Activated naive CD4-positive, alpha-beta T cell treated with anti-CD3 and anti-CD28 coated beads, Interleukin-2, amount 10 ng/mL, durations not matched to agents 7 days and 5 days (primary cell): ENCODE measurements at regions not wholly inside any gene's neighbourhood (a gene's known extent, or its start where the extent isn't known, plus 50 kb on each side); places are given as distances from the start of the nearest gene placed in this dataset.

Experiments
- CTCF ChIA-PET: fragments of 350-600 bp; sonication (Branson Sonifier 250); formaldehyde crosslinking; loops from one replicate; lab custom pipeline; 2021; ENCODE audit warnings: antibody characterized with exemption; lab: Charles Lee
- DNase-seq: peaks from one replicate; pipeline ENCODE4 v3.0.0-alpha.2; 2020
- H3K27ac Mint-ChIP-seq: one replicate; pipeline ENCODE4 v1.8.0; 2021; ENCODE audit warnings: mild to moderate bottlenecking, moderate library complexity, mixed read lengths
- H3K27me3 Mint-ChIP-seq: one replicate; pipeline ENCODE4 v1.8.0; 2021; ENCODE audit warnings: mild to moderate bottlenecking, mixed read lengths
- H3K36me3 Mint-ChIP-seq: one replicate; pipeline ENCODE4 v1.8.0; 2021; ENCODE audit warnings: mixed read lengths
- H3K4me1 Mint-ChIP-seq: one replicate; pipeline ENCODE4 v1.8.0; 2021; ENCODE audit warnings: mixed read lengths
- H3K4me3 Mint-ChIP-seq: one replicate; pipeline ENCODE4 v1.8.0; 2021; ENCODE audit warnings: mild to moderate bottlenecking, moderate library complexity, mixed read lengths
- H3K9me3 Mint-ChIP-seq: one replicate; pipeline ENCODE4 v1.8.0; 2021; ENCODE audit warnings: mixed read lengths

- peaks cover 5% of the 10 kb centered on the region for H3K9me3 Mint-ChIP-seq
- H3K36me3 Mint-ChIP-seq: no peaks in the 10 kb centered on the region
- no peak overlapping the region for H3K4me3 Mint-ChIP-seq
- CTCF ChIA-PET: no interaction called here
- no peak overlapping the region for H3K27ac Mint-ChIP-seq
- no peak for DNase-seq
- H3K27me3 Mint-ChIP-seq: no peaks in the 10 kb centered on the region
- no peaks in the 10 kb centered on the region for H3K4me1 Mint-ChIP-seq
These were observed 163.4 kb upstream of the SYN3 start for GRCh38 chr22:33221568-33221967.

GRCh38 chr22:33220476-33221080, 162.4 kb upstream of the SYN3 start:
- Mint-ChIP-seq H3K4me3 (no peak overlapping the region), H3K9me3 (no peaks in the 10 kb centered on the region), H3K27ac (no peak overlapping the region), H3K36me3 (no peaks in the 10 kb centered on the region), H3K27me3 (no peaks in the 10 kb centered on the region), H3K4me1 (no peaks in the 10 kb centered on the region)
- CTCF ChIA-PET: no interaction called here
- no peak for DNase-seq

GRCh38 chr22:33219648-33220384, 161.6 kb upstream of the SYN3 start:
- H3K36me3 Mint-ChIP-seq: no peaks in the 10 kb centered on the region
- H3K27ac Mint-ChIP-seq: no peak overlapping the region
- no peaks in the 10 kb centered on the region for H3K4me1 Mint-ChIP-seq
- H3K27me3 Mint-ChIP-seq: no peaks in the 10 kb centered on the region
- H3K4me3 Mint-ChIP-seq: no peak overlapping the region
- CTCF ChIA-PET: no interaction called here
- no peaks in the 10 kb centered on the region for H3K9me3 Mint-ChIP-seq
- DNase-seq: no peak

GRCh38 chr22:33213383-33214075, 155.3 kb upstream of the SYN3 start:
- no peaks in the 10 kb centered on the region for H3K27me3 Mint-ChIP-seq
- CTCF ChIA-PET: no interaction called here
- no peaks in the 10 kb centered on the region for H3K9me3 Mint-ChIP-seq
- H3K27ac Mint-ChIP-seq: no peak overlapping the region
- no peak overlapping the region for H3K4me3 Mint-ChIP-seq
- H3K36me3 Mint-ChIP-seq: no peaks in the 10 kb centered on the region
- no peaks in the 10 kb centered on the region for H3K4me1 Mint-ChIP-seq
- no peak for DNase-seq

- no peaks in the 10 kb centered on the region for H3K36me3 Mint-ChIP-seq
- peak; percentile 25 for DNase-seq
- H3K9me3 Mint-ChIP-seq: no peaks in the 10 kb centered on the region
- CTCF ChIA-PET: interaction anchor here (0.5 to 1.9 kb wide), 4 partner anchors 59 to 1197 kb away, joined by 3 to 13 read pairs (median 4); no protein-coding TSS in a partner anchor
- no peaks in the 10 kb centered on the region for H3K4me1 Mint-ChIP-seq
- no peak overlapping the region for H3K27ac Mint-ChIP-seq
- H3K4me3 Mint-ChIP-seq: no peak overlapping the region
- no peaks in the 10 kb centered on the region for H3K27me3 Mint-ChIP-seq
These were observed 152.0 kb upstream of the SYN3 start for GRCh38 chr22:33209930-33210784.

- DNase-seq: no peak
- no peak overlapping the region for H3K4me3 Mint-ChIP-seq
- H3K36me3 Mint-ChIP-seq: no peaks in the 10 kb centered on the region
- CTCF ChIA-PET: no interaction called here
- H3K9me3 Mint-ChIP-seq: no peaks in the 10 kb centered on the region
- H3K27me3 Mint-ChIP-seq: peaks cover 5% of the 10 kb centered on the region
- H3K4me1 Mint-ChIP-seq: no peaks in the 10 kb centered on the region
- no peak overlapping the region for H3K27ac Mint-ChIP-seq
These were observed 146.2 kb upstream of the SYN3 start for GRCh38 chr22:33204408-33204807.

- Mint-ChIP-seq H3K27me3 (peaks cover 5% of the 10 kb centered on the region), H3K4me3 (no peak overlapping the region), H3K36me3 (no peaks in the 10 kb centered on the region), H3K4me1 (no peaks in the 10 kb centered on the region), H3K27ac (no peak overlapping the region), H3K9me3 (no peaks in the 10 kb centered on the region)
- CTCF ChIA-PET: interaction anchor here (0.7 to 1.0 kb wide), 3 partner anchors 122 to 1796 kb away, joined by 3 to 4 read pairs (median 3); no protein-coding TSS in a partner anchor
- no peak for DNase-seq
These were observed 144.3 kb upstream of the SYN3 start for GRCh38 chr22:33202455-33202854.

GRCh38 chr22:33194529-33195077, 136.4 kb upstream of the SYN3 start:
- Mint-ChIP-seq H3K36me3 (no peaks in the 10 kb centered on the region), H3K4me3 (no peak overlapping the region), H3K27me3 (peaks cover 3% of the 10 kb centered on the region), H3K9me3 (no peaks in the 10 kb centered on the region), H3K27ac (no peak overlapping the region), H3K4me1 (no peaks in the 10 kb centered on the region)
- CTCF ChIA-PET: no interaction called here
- no peak for DNase-seq

- H3K4me3 Mint-ChIP-seq: no peak overlapping the region
- no peaks in the 10 kb centered on the region for H3K4me1 Mint-ChIP-seq
- H3K27me3 Mint-ChIP-seq: peaks cover 3% of the 10 kb centered on the region
- no peak for DNase-seq
- H3K27ac Mint-ChIP-seq: no peak overlapping the region
- no peaks in the 10 kb centered on the region for H3K36me3 Mint-ChIP-seq
- CTCF ChIA-PET: no interaction called here
- no peaks in the 10 kb centered on the region for H3K9me3 Mint-ChIP-seq
These were observed 134.0 kb upstream of the SYN3 start for GRCh38 chr22:33192156-33192555.

GRCh38 chr22:33188326-33188725, 130.1 kb upstream of the SYN3 start:
- no peak for DNase-seq

GRCh38 chr22:33186816-33187215, 128.6 kb upstream of the SYN3 start:
- no peak overlapping the region for H3K4me3 Mint-ChIP-seq
- DNase-seq: no peak
- H3K36me3 Mint-ChIP-seq: no peaks in the 10 kb centered on the region
- H3K9me3 Mint-ChIP-seq: no peaks in the 10 kb centered on the region
- H3K4me1 Mint-ChIP-seq: no peaks in the 10 kb centered on the region
- no peak overlapping the region for H3K27ac Mint-ChIP-seq
- no peaks in the 10 kb centered on the region for H3K27me3 Mint-ChIP-seq
- CTCF ChIA-PET: no interaction called here

More at GRCh38 chr22:33188326-33188725, 130.1 kb upstream of the SYN3 start:
- peaks cover under 1% of the 10 kb centered on the region for H3K27me3 Mint-ChIP-seq
- no peaks in the 10 kb centered on the region for H3K4me1 Mint-ChIP-seq
- CTCF ChIA-PET: no interaction called here
- no peak overlapping the region for H3K4me3 Mint-ChIP-seq
- no peaks in the 10 kb centered on the region for H3K9me3 Mint-ChIP-seq
- no peak overlapping the region for H3K27ac Mint-ChIP-seq
- H3K36me3 Mint-ChIP-seq: no peaks in the 10 kb centered on the region

- Mint-ChIP-seq H3K36me3 (no peaks in the 10 kb centered on the region), H3K4me3 (no peak overlapping the region), H3K27ac (no peak overlapping the region), H3K27me3 (no peaks in the 10 kb centered on the region), H3K4me1 (no peaks in the 10 kb centered on the region), H3K9me3 (peaks cover 2% of the 10 kb centered on the region)
- DNase-seq: no peak
- CTCF ChIA-PET: no interaction called here
These were observed 122.2 kb upstream of the SYN3 start for GRCh38 chr22:33180356-33180755.

- H3K27ac Mint-ChIP-seq: no peak overlapping the region
- H3K4me1 Mint-ChIP-seq: no peaks in the 10 kb centered on the region
- H3K9me3 Mint-ChIP-seq: no peaks in the 10 kb centered on the region
- CTCF ChIA-PET: interaction anchor here (1.0 kb wide), 1 partner anchor 150 kb away, joined by 3 read pairs; no protein-coding TSS in a partner anchor
- no peaks in the 10 kb centered on the region for H3K36me3 Mint-ChIP-seq
- no peaks in the 10 kb centered on the region for H3K27me3 Mint-ChIP-seq
- no peak for DNase-seq
- no peak overlapping the region for H3K4me3 Mint-ChIP-seq
These were observed 110.0 kb upstream of the SYN3 start for GRCh38 chr22:33167998-33168790.
